Glomerular visceral epithelial cell (primary cell): ENCODE measurements at regions not wholly inside any gene's neighbourhood (a gene's known extent, or its start where the extent isn't known, plus 50 kb on each side); places are given as distances from the start of the nearest gene placed in this dataset.
"Not testable (repeated sequence)": the region's sequence is repeated elsewhere in the genome, so short reads cannot be mapped to it uniquely, and the experiment has no call there.

Experiments used
- DNase-seq: peaks from one replicate; pipeline ENCODE4 v3.0.0-alpha.2; 2016; ENCODE audit errors: extremely low spot score

- DNase-seq = no peak
Measured at GRCh38 chr3:79968418-79968817, 200.6 kb upstream of the ROBO1 start.

GRCh38 chr3:79960594-79960993 is 192.8 kb upstream of the ROBO1 start:
- DNase-seq = no peak

GRCh38 chr3:79957066-79957465 is 189.3 kb upstream of the ROBO1 start:
- DNase-seq = no peak

GRCh38 chr3:79954756-79955155 is 187.0 kb upstream of the ROBO1 start:
- DNase-seq = no peak

- no peak for DNase-seq
Measured at GRCh38 chr3:79953591-79954101, 185.8 kb upstream of the ROBO1 start.

- not testable (repeated sequence) for DNase-seq
Measured at GRCh38 chr3:79951426-79951825, 183.6 kb upstream of the ROBO1 start.

GRCh38 chr3:79947957-79948356 is 180.2 kb upstream of the ROBO1 start:
- DNase-seq = no peak

- DNase-seq = no peak
Measured at GRCh38 chr3:79947469-79947868, 179.7 kb upstream of the ROBO1 start.

GRCh38 chr3:79937567-79937966 is 169.8 kb upstream of the ROBO1 start:
- DNase-seq = no peak

- no peak for DNase-seq
Measured at GRCh38 chr3:79930196-79930595, 162.4 kb upstream of the ROBO1 start.

GRCh38 chr3:79928687-79929408 is 161.1 kb upstream of the ROBO1 start:
- DNase-seq = no peak

- no peak for DNase-seq
Measured at GRCh38 chr3:79926522-79926921, 158.7 kb upstream of the ROBO1 start.

- no peak for DNase-seq
Measured at GRCh38 chr3:79922633-79923032, 154.8 kb upstream of the ROBO1 start.

- no peak for DNase-seq
Measured at GRCh38 chr3:79917561-79917960, 149.8 kb upstream of the ROBO1 start.

GRCh38 chr3:79910337-79910736 is 142.5 kb upstream of the ROBO1 start:
- DNase-seq = no peak

GRCh38 chr3:79906106-79906505 is 138.3 kb upstream of the ROBO1 start:
- DNase-seq = no peak

GRCh38 chr3:79902151-79902550 is 134.4 kb upstream of the ROBO1 start:
- DNase-seq = no peak

GRCh38 chr3:79898907-79899306 is 131.1 kb upstream of the ROBO1 start:
- no peak for DNase-seq

- DNase-seq = no peak
Measured at GRCh38 chr3:79896086-79896485, 128.3 kb upstream of the ROBO1 start.

- DNase-seq = no peak
Measured at GRCh38 chr3:79887213-79887612, 119.4 kb upstream of the ROBO1 start.

- no peak for DNase-seq
Measured at GRCh38 chr3:79886204-79886603, 118.4 kb upstream of the ROBO1 start.

GRCh38 chr3:79885407-79885806 is 117.6 kb upstream of the ROBO1 start:
- DNase-seq = no peak

GRCh38 chr3:79884354-79884753 is 116.6 kb upstream of the ROBO1 start:
- no peak for DNase-seq

GRCh38 chr3:79881431-79881830 is 113.6 kb upstream of the ROBO1 start:
- DNase-seq = no peak
